ENCODE measurements at regions not wholly inside any gene's neighbourhood (a gene's known extent, or its start where the extent isn't known, plus 50 kb on each side); places are given as distances from the start of the nearest gene placed in this dataset.

GRCh38 chr10:53572799-53573198 is 800.2 kb upstream of the MBL2 start:
- Mint-ChIP-seq H3K27ac (ENCODE audit: unreplicated experiment) (no peak overlapping the region), H3K36me3 (ENCODE audit: low read depth, unreplicated experiment) (no peaks in the 10 kb centered on the region), H3K27me3 (ENCODE audit: unreplicated experiment) (no peaks in the 10 kb centered on the region), H3K9me3 (ENCODE audit: unreplicated experiment) (no peaks in the 10 kb centered on the region), H3K4me1 (ENCODE audit: unreplicated experiment) (no peaks in the 10 kb centered on the region), H3K4me3 (ENCODE audit: unreplicated experiment) (no peak overlapping the region)
- no peak for TF ChIP-seq CTCF (IDR thresholded peaks at IDR 0.05; ENCODE audit: unreplicated experiment)
- no peak for DNase-seq (ENCODE audit: low spot score)

DNA sequence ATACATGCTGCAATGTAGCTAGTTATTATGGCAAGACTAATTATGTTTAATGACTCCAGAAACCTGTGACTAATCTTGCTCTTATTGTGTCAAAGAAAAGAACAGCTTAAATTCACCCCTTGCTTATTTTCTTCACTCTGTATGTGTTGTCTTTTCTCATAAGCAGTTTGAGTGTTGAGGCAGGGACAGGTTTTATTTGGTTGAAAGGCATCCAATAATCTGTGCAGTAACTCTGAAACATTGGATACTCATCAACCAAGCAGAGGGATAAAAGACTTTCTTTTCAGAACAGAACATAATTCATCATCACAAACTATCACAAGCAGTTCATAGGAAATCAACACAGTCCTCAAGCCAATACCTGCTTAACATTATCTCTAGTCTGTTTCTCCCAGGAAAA is 797.6 kb upstream of the MBL2 start:
- H3K36me3 Mint-ChIP-seq (ENCODE audit: low read depth, unreplicated experiment): no peaks in the 10 kb centered on the region
- TF ChIP-seq CTCF (IDR thresholded peaks at IDR 0.05; ENCODE audit: unreplicated experiment): no peak
- no peaks in the 10 kb centered on the region for H3K9me3 Mint-ChIP-seq (ENCODE audit: unreplicated experiment)
- H3K4me1 Mint-ChIP-seq (ENCODE audit: unreplicated experiment): no peaks in the 10 kb centered on the region
- H3K4me3 Mint-ChIP-seq (ENCODE audit: unreplicated experiment): no peak overlapping the region
- no peak for DNase-seq (ENCODE audit: low spot score)
- no peaks in the 10 kb centered on the region for H3K27me3 Mint-ChIP-seq (ENCODE audit: unreplicated experiment)
- no peak overlapping the region for H3K27ac Mint-ChIP-seq (ENCODE audit: unreplicated experiment)

DNA sequence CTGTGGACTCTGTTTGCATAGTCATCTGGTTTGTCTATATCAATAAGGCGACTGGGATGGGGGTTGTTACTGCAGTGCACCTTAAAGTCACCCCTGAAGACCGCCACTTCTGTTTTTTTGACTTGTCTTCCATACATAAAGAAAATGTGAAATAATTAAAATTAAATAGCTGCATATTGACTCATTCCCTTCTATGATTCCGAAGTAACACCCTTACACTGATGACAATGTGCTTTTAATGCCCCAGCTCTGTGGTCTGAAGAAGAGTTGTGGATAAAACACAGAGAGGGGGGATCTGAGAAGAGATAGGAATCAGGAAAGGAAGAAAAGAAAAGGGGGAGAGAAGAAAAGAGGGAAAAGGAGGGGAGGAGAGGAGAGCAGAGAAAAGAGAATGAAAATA is 796.9 kb upstream of the MBL2 start:
- H3K4me1 Mint-ChIP-seq (ENCODE audit: unreplicated experiment): no peaks in the 10 kb centered on the region
- no peaks in the 10 kb centered on the region for H3K36me3 Mint-ChIP-seq (ENCODE audit: low read depth, unreplicated experiment)
- DNase-seq (ENCODE audit: low spot score): no peak
- no peaks in the 10 kb centered on the region for H3K9me3 Mint-ChIP-seq (ENCODE audit: unreplicated experiment)
- no peak overlapping the region for H3K4me3 Mint-ChIP-seq (ENCODE audit: unreplicated experiment)
- H3K27ac Mint-ChIP-seq (ENCODE audit: unreplicated experiment): no peak overlapping the region
- H3K27me3 Mint-ChIP-seq (ENCODE audit: unreplicated experiment): no peaks in the 10 kb centered on the region
- no peak for TF ChIP-seq CTCF (IDR thresholded peaks at IDR 0.05; ENCODE audit: unreplicated experiment)

DNA sequence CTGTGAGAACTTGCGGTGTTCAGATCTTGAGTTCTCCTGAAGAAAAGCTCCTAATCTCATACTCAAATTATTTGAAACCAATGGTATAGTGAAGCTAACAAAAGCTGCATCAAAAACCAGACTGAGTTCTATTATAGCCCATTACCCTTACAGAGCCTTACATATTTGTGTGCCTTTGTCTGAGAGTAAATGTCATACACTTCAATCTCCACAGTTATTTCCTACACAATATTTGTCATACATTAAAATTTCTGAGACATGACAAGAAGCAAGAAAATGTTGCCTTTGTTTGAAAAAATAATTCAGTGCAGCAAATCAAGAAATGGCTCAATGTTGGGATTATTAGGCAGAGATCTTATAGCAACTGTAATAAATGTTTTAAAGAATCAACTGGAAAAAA is 776.1 kb upstream of the MBL2 start:
- Mint-ChIP-seq H3K4me1 (ENCODE audit: unreplicated experiment) (no peaks in the 10 kb centered on the region), H3K27me3 (ENCODE audit: unreplicated experiment) (no peaks in the 10 kb centered on the region), H3K27ac (ENCODE audit: unreplicated experiment) (no peak overlapping the region), H3K9me3 (ENCODE audit: unreplicated experiment) (no peaks in the 10 kb centered on the region), H3K4me3 (ENCODE audit: unreplicated experiment) (no peak overlapping the region), H3K36me3 (ENCODE audit: low read depth, unreplicated experiment) (no peaks in the 10 kb centered on the region)
- no peak for TF ChIP-seq CTCF (IDR thresholded peaks at IDR 0.05; ENCODE audit: unreplicated experiment)
- DNase-seq (ENCODE audit: low spot score): no peak

- Mint-ChIP-seq H3K9me3 (ENCODE audit: unreplicated experiment) (no peaks in the 10 kb centered on the region), H3K27me3 (ENCODE audit: unreplicated experiment) (no peaks in the 10 kb centered on the region), H3K4me1 (ENCODE audit: unreplicated experiment) (no peaks in the 10 kb centered on the region), H3K36me3 (ENCODE audit: low read depth, unreplicated experiment) (no peaks in the 10 kb centered on the region), H3K4me3 (ENCODE audit: unreplicated experiment) (no peak overlapping the region), H3K27ac (ENCODE audit: unreplicated experiment) (no peak overlapping the region)
- no peak for DNase-seq (ENCODE audit: low spot score)
- TF ChIP-seq CTCF (IDR thresholded peaks at IDR 0.05; ENCODE audit: unreplicated experiment): no peak
Observed at GRCh38 chr10:53547364-53547763, 774.8 kb upstream of the MBL2 start.
